Activated T-cell treated with anti-CD3 and anti-CD28 coated beads, Interleukin-2, amount 50 U/mL, for 72 hours (primary cell): ENCODE measurements at regions not wholly inside any gene's neighbourhood (a gene's known extent, or its start where the extent isn't known, plus 50 kb on each side); places are given as distances from the start of the nearest gene placed in this dataset.

ENCODE experiments used
- ATAC-seq, 2 donors: fragments of 150-1000 bp; cut with Tn5 transposase; replicated peaks in 1 of 2; 2 replicates each; pipeline ENCODE4 v1.10.0; 2021; ENCODE audit warnings: moderate library complexity in 2 of 2, mild to moderate bottlenecking in 1 of 2
- DNase-seq, 2 donors: peaks; one replicate each; pipeline ENCODE4 v3.0.0; 2021 to 2022; ENCODE audit warnings: mixed read lengths in 1 of 2
- H3K27ac Mint-ChIP-seq: one replicate; pipeline ENCODE4 v1.8.0; 2022; ENCODE audit warnings: mild to moderate bottlenecking, moderate library complexity, mixed read lengths
- H3K27me3 Mint-ChIP-seq: one replicate; pipeline ENCODE4 v1.8.0; 2022; ENCODE audit warnings: low read depth, mixed read lengths
- H3K36me3 Mint-ChIP-seq, 2 donors: one replicate each; pipeline ENCODE4 v1.8.0; 2022; ENCODE audit warnings: mixed read lengths in 2 of 2, mild to moderate bottlenecking in 1 of 2; ENCODE audit not compliant: insufficient read depth in 2 of 2
- H3K4me1 Mint-ChIP-seq: one replicate; pipeline ENCODE4 v1.8.0; 2022; ENCODE audit warnings: low read depth, mixed read lengths
- H3K4me3 Mint-ChIP-seq, 2 donors: one replicate each; pipeline ENCODE4 v1.8.0; 2022; ENCODE audit warnings: mild to moderate bottlenecking in 2 of 2, mixed read lengths in 2 of 2, moderate library complexity in 2 of 2
- H3K9me3 Mint-ChIP-seq, 2 donors: one replicate each; pipeline ENCODE4 v1.8.0; 2022; ENCODE audit warnings: mixed read lengths in 2 of 2

DNA sequence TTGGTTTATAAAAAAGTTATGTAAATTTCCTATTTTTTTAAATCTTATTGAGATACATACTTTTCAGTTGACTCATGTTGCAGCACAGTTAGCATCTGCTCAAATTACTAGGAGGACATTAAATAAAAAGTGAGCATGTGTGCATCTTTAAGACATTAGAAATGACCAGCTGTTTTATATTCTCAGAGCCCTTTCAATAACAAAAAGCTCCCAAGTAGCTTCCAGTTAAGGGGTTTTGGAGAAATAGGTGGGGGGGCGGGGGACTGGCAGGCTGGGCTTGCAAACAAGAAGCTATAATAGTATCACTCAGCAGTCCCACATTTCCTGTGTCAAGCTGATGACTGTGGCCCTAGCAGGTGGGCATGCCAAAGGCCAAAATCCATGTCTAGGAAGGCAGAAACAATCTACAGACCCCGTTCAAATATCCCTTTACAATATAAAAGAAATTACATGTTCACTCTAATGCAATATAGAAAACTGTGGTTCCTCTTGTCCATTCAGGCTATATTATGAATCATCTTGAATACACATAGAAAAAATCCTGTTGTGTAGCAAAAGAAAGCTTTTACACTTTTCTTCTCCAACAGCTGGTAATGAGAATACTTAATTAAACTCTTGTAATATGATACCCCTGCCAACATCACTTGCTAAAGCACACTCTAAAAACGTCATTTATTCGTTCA is 1713.2 kb upstream of the SLC10A2 start:
- Mint-ChIP-seq H3K27ac (no peak overlapping the region), H3K36me3 (no peaks in the 10 kb centered on the region), H3K27me3 (no peaks in the 10 kb centered on the region), H3K9me3 (peaks cover 0 to 2% of the 10 kb centered on the region in 2 donors), H3K4me3 (no peak overlapping the region), H3K4me1 (no peaks in the 10 kb centered on the region)
- DNase-seq (no peak), ATAC-seq (no peak)

DNA sequence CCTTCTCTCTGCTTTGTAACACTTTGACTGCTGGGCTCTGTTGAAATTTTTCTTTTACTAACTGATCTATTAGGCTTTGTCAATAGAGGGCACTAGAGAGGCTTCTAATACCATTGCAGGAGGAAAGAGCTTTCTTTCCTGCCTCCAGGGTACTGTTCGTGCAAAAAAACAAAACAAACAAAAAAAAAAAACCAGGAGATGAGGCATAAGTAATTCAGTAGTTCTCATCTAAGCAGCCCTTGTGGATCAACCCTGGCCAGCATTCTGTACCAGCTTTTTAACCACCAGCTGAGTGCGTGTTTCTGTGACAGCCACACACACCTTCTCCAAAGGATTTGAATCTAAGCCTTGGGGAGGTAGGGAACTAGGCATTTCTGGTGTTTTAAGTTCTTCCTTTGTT is 1707.6 kb upstream of the SLC10A2 start:
- ATAC-seq: no peak
- H3K9me3 Mint-ChIP-seq: no peaks in the 10 kb centered on the region
- H3K4me3 Mint-ChIP-seq: no peak overlapping the region

DNA sequence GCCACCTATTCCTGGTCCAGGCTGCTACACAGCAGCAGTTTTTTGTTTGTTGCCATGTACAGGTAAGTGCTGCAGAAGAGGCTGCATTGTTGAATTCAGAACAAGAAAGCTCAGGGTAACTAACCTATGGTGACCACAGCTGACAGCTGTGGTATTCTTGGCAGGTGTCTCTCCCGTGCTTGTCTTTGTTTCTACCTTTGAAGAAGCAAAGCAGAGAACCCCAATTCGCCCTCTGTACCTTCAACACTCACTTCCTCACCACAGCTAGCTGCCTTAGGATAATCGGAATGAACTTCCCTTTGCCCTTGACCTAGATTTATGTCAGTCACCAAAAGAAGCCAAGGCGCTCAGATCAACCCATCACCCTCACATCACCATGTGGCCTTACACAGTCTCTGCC is 1703.3 kb upstream of the SLC10A2 start:
- DNase-seq (no peak), ATAC-seq (no peak)
- Mint-ChIP-seq H3K9me3 (no peaks in the 10 kb centered on the region), H3K4me1 (no peaks in the 10 kb centered on the region), H3K27me3 (no peaks in the 10 kb centered on the region), H3K36me3 (no peaks in the 10 kb centered on the region), H3K27ac (no peak overlapping the region), H3K4me3 (no peak overlapping the region)

More for the DNA sequence above, 1707.6 kb upstream of the SLC10A2 start:
- DNase-seq: no peak
- H3K36me3 Mint-ChIP-seq: no peaks in the 10 kb centered on the region
- no peak overlapping the region for H3K27ac Mint-ChIP-seq
- no peaks in the 10 kb centered on the region for H3K27me3 Mint-ChIP-seq
- no peaks in the 10 kb centered on the region for H3K4me1 Mint-ChIP-seq

DNA sequence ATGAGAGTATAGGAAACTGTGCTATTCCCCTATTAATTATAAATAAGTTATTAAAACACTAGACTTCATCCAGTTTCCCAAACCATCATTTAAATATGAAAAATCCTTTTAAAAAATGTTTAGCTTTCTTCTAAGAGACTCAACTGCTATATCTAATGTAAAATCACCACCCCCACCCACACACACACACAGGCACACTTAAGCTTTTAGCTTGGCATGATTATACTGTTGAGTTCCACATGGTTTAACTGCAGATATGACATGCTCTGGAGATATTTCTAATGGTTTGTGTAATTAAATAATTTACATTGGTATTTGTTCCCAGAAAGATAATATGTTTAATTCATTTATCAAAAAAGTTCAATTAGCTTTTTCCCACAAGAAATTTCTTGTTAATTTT is 1700.1 kb upstream of the SLC10A2 start:
- H3K36me3 Mint-ChIP-seq: no peaks in the 10 kb centered on the region
- no peak overlapping the region for H3K27ac Mint-ChIP-seq
- no peaks in the 10 kb centered on the region for H3K27me3 Mint-ChIP-seq
- ATAC-seq (no peak), DNase-seq (no peak)
- no peak overlapping the region for H3K4me3 Mint-ChIP-seq
- peaks cover 0 to 2% of the 10 kb centered on the region in 2 donors for H3K9me3 Mint-ChIP-seq
- H3K4me1 Mint-ChIP-seq: no peaks in the 10 kb centered on the region

DNA sequence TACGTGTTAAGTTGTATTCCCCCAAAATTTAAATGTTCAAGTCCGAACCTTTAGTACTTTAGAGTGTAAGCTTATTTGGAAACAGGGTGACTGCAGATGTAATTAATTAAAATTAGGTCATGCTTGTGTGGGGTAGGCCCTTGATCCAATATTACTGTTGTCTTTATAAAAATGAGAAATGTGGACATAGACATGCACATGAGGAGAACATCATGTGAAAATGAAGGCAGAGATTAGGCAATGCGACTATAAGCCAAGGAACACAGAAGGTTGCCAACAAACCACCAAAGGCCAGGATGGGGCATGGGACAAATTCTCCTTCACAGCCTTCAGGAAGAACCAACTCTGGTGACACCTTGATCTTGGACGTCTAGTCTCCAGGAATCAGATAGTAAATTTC is 1698.4 kb upstream of the SLC10A2 start:
- DNase-seq: no peak
- no peaks in the 10 kb centered on the region for H3K27me3 Mint-ChIP-seq
- peaks cover 0 to 2% of the 10 kb centered on the region in 2 donors for H3K9me3 Mint-ChIP-seq
- H3K4me3 Mint-ChIP-seq: no peak overlapping the region
- no peaks in the 10 kb centered on the region for H3K4me1 Mint-ChIP-seq
- ATAC-seq: no peak
- H3K27ac Mint-ChIP-seq: no peak overlapping the region
- no peaks in the 10 kb centered on the region for H3K36me3 Mint-ChIP-seq

DNA sequence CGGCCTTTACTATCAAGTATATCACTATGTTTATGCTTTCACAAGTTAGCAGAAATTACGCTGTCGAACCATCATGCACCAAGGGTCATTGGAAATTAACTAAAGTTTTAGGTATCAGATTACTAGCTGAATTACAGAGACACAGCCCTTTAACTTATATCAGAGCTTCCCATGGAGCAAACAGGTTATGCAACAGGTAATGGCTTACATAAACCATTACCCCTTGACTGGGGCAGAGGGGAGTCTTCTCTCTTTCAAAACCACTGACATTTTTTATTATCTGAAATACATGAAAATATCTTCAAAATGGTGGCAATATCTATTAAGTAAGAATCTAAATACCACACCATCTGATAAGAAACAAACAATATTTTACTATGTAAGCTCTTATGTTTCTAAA is 1692.9 kb upstream of the SLC10A2 start:
- H3K4me1 Mint-ChIP-seq: no peaks in the 10 kb centered on the region
- peaks cover under 1 to 2% of the 10 kb centered on the region in 2 donors for H3K9me3 Mint-ChIP-seq
- no peak overlapping the region for H3K27ac Mint-ChIP-seq
- DNase-seq (no peak), ATAC-seq (no peak)
- H3K4me3 Mint-ChIP-seq: no peak overlapping the region
- no peaks in the 10 kb centered on the region for H3K27me3 Mint-ChIP-seq
- H3K36me3 Mint-ChIP-seq: no peaks in the 10 kb centered on the region

DNA sequence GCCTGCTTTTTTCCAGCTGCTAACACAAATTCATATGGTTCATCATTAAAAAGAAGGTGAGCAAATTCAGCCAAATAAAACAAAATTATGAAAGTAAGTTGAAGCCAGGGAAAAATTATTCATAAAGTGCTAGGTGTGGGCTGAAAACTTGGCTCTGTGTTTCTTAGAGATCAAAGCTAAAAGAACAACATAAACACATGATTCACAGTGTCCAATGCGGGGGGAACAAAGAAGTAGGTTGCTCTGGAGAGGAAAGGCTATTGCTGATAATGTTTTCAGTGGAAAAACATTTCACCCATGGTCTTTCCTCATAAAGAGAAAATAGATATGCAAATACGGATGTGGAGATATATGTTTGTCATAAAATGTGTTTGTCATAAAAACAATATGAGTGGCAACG is 1691.5 kb upstream of the SLC10A2 start:
- Mint-ChIP-seq H3K4me1 (no peaks in the 10 kb centered on the region), H3K9me3 (peaks cover 0 to 2% of the 10 kb centered on the region in 2 donors), H3K27ac (no peak overlapping the region), H3K4me3 (no peak overlapping the region), H3K27me3 (no peaks in the 10 kb centered on the region), H3K36me3 (no peaks in the 10 kb centered on the region)
- no peak for ATAC-seq
- no peak for DNase-seq

DNA sequence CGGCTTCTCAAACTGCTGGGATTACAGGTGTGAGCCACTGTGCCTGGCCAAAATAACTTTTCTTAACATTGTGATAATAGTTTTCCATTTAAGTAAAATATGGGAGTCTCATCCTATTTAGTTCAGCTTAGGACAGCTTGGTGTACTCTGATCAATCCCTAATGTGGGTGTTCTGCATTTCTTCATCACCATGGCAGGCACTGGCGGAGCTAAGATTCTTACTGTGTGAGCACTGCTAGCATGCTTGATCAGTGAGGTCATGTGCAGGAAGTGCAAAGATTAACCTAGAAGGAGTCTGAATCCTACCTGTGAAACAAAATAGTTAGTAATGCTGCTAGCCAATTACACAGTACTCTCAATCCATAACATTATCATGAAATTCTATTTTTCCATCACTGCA is 1684.2 kb upstream of the SLC10A2 start:
- Mint-ChIP-seq H3K36me3 (no peaks in the 10 kb centered on the region), H3K4me3 (no peak overlapping the region), H3K4me1 (no peaks in the 10 kb centered on the region), H3K9me3 (no peaks in the 10 kb centered on the region), H3K27me3 (no peaks in the 10 kb centered on the region), H3K27ac (no peak overlapping the region)
- ATAC-seq (no peak), DNase-seq (no peak)

DNA sequence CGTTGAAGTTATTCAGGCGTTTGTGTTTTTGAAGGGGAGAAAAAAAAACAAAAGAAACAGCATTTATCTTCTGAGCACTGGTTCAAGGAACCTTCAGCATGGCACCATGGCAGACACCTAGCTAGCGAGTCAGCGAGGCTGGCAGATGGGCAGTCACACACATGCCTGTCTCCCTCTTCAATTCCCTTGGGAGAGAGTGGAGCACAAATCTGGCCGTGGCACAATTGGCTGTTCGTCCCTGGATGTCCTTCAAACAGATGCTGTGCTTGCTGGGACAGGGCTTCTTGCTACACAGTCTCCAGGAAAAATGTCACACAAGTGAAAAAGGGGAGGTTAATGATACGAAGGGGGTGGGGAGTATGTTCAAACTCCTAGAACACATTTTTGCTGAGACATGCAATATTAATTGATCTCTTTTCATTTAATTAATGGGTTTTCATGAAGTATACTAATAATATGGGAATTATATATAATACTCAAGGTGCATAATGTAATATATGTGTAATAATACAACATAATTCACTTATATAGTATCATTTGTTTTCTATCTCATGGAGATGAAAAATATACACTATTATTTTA is 1674.5 kb upstream of the SLC10A2 start:
- no peaks in the 10 kb centered on the region for H3K27me3 Mint-ChIP-seq
- no peak overlapping the region for H3K27ac Mint-ChIP-seq
- H3K4me3 Mint-ChIP-seq: no peak overlapping the region
- DNase-seq (no peak), ATAC-seq (no peak)
- H3K4me1 Mint-ChIP-seq: no peaks in the 10 kb centered on the region
- no peaks in the 10 kb centered on the region for H3K9me3 Mint-ChIP-seq
- H3K36me3 Mint-ChIP-seq: no peaks in the 10 kb centered on the region

DNA sequence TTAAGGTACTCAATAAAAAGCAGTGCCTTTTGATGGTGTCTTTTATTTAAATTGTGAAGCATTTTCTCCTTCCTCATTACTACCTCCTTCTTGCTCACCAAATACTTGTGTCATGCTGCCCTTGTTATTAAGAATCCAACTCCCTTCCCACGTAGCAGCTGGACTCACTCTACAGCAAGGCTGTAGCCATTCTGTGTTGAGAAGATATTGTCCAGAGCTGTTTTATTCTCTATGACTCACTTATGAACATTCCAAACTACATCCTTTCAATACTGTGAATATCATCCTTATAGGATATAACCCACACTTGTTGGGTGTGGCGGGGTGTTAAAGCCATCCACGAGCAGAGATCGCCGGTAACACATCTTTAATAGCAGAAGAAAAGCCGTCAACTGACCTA is 1671.5 kb upstream of the SLC10A2 start:
- no peaks in the 10 kb centered on the region for H3K36me3 Mint-ChIP-seq
- H3K4me1 Mint-ChIP-seq: no peaks in the 10 kb centered on the region
- no peak for ATAC-seq
- no peak overlapping the region for H3K4me3 Mint-ChIP-seq
- DNase-seq: no peak
- no peak overlapping the region for H3K27ac Mint-ChIP-seq
- H3K9me3 Mint-ChIP-seq: no peaks in the 10 kb centered on the region
- no peaks in the 10 kb centered on the region for H3K27me3 Mint-ChIP-seq

DNA sequence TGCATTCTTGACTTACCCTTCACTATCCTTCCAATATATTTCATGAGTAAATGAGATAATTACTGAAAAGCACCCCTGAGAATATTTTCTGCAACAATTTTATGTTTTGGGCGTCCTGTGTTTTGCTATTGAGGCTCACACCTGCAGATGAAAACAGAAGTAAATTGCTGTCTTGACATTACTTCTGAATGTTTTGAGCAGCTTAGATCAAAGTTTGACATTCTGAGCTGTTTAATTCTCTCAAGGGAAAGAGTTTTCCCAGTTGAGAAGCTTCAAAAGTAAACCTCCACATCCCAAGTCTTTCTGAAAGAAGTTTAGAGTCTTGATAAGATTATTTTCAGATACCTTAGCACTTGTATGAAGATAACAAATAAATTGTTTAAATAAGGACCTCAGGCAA is 1667.2 kb upstream of the SLC10A2 start:
- ATAC-seq: no peak
- DNase-seq: no peak
- Mint-ChIP-seq H3K36me3 (no peaks in the 10 kb centered on the region), H3K27me3 (no peaks in the 10 kb centered on the region), H3K27ac (no peak overlapping the region), H3K4me1 (no peaks in the 10 kb centered on the region), H3K9me3 (no peaks in the 10 kb centered on the region), H3K4me3 (no peak overlapping the region)

DNA sequence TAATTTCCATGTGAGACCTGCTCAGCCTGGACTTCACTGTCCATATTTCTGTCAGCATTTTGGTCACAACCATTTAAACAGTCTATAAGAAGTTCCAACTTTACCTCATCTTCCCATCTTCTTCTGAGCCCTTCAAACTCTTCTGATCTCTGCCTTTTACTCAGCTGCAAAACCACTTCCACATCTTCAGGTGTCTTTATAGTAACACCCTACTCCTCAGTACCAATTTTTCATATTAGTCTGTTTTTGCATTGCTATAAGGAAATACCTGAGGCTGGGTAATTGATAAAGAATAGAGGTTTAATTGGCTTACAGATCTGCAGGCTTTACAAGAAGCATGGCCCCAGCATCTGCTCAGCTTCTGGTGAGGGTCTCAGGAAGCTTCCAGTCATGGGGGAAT is 1648.9 kb upstream of the SLC10A2 start:
- DNase-seq (no peak), ATAC-seq (no peak)
- Mint-ChIP-seq H3K4me3 (no peak overlapping the region), H3K9me3 (no peaks in the 10 kb centered on the region), H3K36me3 (no peaks in the 10 kb centered on the region), H3K27ac (no peak overlapping the region), H3K27me3 (no peaks in the 10 kb centered on the region), H3K4me1 (peaks cover 7% of the 10 kb centered on the region)

DNA sequence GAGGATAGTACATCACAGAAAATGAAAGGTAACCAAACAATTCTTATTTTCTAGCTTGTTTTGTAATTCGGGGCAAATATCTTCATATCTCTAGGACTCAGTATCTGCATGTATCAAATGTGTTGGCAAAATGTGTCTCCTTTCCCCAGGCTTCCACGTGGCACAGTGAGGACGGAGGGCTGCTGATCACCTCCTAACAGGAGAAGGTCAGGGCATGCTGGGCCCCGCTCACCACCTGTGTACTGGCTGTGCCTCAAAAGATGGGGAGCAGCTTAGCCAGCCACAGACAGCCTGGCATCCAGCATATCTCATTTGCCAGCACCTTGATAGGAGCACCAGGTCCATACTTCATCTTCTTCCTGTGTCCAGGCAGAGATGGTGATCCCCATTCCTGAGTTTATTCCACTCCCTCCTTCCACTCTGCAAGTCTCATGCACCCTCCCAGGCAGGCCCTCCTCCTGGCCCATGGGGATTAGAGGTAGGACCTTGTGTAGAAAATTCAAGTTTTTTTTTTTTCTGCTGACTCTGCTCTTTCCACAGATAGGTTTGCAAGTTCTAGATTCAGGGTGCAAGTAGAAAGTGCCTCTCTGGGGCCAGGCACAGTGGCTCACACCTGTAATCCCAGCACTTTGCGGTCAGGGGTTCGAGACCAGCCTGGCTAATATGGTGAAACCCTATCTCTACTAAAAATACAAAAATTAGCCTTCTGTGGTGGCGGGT is 1639.0 kb upstream of the SLC10A2 start:
- Mint-ChIP-seq H3K4me1 (no peaks in the 10 kb centered on the region), H3K27me3 (no peaks in the 10 kb centered on the region), H3K4me3 (no peak overlapping the region), H3K36me3 (no peaks in the 10 kb centered on the region), H3K27ac (no peak overlapping the region), H3K9me3 (peaks cover 0 to 1% of the 10 kb centered on the region in 2 donors)
- ATAC-seq: no peak
- DNase-seq: no peak
